Nephron progenitor cell (in vitro differentiated cells): ENCODE measurements at regions not wholly inside any gene's neighbourhood (a gene's known extent, or its start where the extent isn't known, plus 50 kb on each side); places are given as distances from the start of the nearest gene placed in this dataset.

Experiments used
- DNase-seq: peaks from one replicate; pipeline ENCODE4 v3.0.0; 2021
- H3K27ac Mint-ChIP-seq: 2 replicates; pipeline ENCODE4 v1.8.0; 2021; ENCODE audit warnings: mild to moderate bottlenecking, moderate library complexity, mixed read lengths
- H3K27me3 Mint-ChIP-seq: 2 replicates; pipeline ENCODE4 v1.8.0; 2021; ENCODE audit warnings: mild to moderate bottlenecking, low read depth, mixed read lengths; ENCODE audit not compliant: poor library complexity
- H3K36me3 Mint-ChIP-seq: 2 replicates; pipeline ENCODE4 v1.8.0; 2021; ENCODE audit warnings: low read depth, mixed read lengths
- H3K4me1 Mint-ChIP-seq: 2 replicates; pipeline ENCODE4 v1.8.0; 2021; ENCODE audit warnings: mixed read lengths
- H3K4me3 Mint-ChIP-seq: 2 replicates; pipeline ENCODE4 v1.8.0; 2021; ENCODE audit warnings: mild to moderate bottlenecking, moderate library complexity, mixed read lengths
- H3K9me3 Mint-ChIP-seq: 2 replicates; pipeline ENCODE4 v1.8.0; 2021; ENCODE audit warnings: mild to moderate bottlenecking, moderate library complexity, mixed read lengths
- TF ChIP-seq, protein P1 (sequence below): fragments of 200-600 bp; sonication (generic); IDR thresholded peaks from 2 replicates; pipeline ENCODE4 v1.5.0; 2021; ENCODE audit warnings: antibody characterized with exemption

DNA sequence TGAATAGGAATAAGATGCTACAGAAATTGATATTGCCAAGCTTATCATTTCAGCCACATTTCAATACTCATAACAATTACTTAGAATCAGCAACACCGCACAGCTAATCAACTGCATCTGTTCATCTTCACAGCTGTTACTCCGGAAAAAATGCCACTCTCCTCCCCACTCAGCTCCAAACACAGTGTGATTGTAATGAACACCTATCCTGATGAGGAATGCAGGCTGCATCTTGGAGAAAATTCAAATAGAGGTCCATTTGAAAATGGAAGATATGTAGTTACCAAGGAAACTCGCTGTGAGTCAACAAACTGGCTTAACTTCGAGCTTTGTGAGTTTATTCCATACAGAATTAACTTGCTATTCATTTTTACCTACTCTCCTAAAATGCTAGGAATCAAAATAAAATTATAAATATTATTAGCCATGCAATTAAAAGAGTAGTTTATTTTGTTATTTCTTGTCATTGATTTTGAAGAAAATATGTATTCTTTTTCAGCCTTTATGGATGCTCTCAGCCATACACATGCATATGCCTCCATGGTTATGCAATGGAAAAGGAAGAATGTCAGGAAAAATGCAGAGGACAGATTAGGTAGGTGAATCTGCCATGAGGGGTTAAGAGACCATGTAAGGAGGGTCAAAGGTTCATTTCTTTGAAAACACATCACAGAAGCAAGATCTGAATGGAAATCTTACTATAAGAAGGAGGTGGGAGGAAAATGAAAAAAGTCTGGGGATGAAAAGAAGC, 267.2 kb downstream of the POM121L12 start:
- TF ChIP-seq, protein P1, sequence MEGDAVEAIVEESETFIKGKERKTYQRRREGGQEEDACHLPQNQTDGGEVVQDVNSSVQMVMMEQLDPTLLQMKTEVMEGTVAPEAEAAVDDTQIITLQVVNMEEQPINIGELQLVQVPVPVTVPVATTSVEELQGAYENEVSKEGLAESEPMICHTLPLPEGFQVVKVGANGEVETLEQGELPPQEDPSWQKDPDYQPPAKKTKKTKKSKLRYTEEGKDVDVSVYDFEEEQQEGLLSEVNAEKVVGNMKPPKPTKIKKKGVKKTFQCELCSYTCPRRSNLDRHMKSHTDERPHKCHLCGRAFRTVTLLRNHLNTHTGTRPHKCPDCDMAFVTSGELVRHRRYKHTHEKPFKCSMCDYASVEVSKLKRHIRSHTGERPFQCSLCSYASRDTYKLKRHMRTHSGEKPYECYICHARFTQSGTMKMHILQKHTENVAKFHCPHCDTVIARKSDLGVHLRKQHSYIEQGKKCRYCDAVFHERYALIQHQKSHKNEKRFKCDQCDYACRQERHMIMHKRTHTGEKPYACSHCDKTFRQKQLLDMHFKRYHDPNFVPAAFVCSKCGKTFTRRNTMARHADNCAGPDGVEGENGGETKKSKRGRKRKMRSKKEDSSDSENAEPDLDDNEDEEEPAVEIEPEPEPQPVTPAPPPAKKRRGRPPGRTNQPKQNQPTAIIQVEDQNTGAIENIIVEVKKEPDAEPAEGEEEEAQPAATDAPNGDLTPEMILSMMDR: no peak
- Mint-ChIP-seq H3K27ac (no peak overlapping the region), H3K27me3 (peaks cover 5% of the 10 kb centered on the region), H3K9me3 (no peaks in the 10 kb centered on the region), H3K36me3 (no peaks in the 10 kb centered on the region), H3K4me3 (no peak overlapping the region), H3K4me1 (no peaks in the 10 kb centered on the region)
- DNase-seq: no peak

DNA sequence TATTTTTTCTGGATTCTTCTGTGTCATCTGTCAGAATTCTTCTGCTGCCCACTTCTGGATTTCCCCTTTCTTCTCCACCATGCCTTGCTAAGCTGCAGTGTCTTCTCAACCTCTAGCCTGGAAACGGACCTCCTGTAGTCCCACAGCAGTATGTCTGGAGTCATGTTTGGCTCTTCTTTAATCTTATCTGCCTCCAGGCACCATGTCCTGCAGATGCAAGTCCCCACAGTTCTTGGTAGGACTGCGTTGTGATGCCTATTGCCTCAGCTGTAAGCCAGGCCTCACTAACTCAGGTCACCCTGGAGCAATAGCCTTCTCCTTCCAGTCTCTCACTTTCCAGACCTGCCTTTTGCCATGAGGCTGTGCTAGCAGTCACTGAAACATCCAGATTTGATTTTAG, 268.3 kb downstream of the POM121L12 start:
- Mint-ChIP-seq H3K4me1 (no peaks in the 10 kb centered on the region), H3K27me3 (peaks cover 5% of the 10 kb centered on the region)
- DNase-seq: no peak

DNA sequence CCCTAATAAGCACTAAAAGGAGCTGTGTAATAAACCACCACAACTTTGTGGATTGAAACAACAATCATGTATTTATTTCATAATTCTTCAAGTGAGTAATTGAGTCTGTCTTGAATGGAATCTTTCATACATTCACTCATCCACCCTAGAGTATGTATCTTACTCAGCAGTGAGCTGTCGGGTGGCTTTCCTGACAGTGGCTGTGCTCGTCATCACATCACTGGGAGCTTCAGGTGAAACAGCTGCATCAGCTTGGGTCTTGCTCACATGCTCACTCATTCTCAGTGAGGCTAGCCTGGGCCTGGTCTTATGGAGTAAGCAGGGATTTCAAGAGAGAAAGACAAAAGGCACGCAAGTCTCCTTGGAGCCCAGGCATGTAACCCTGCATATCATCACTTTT, 271.4 kb downstream of the POM121L12 start:
- TF ChIP-seq, protein P1: no peak
- H3K27me3 Mint-ChIP-seq: peaks cover 7% of the 10 kb centered on the region
- H3K4me3 Mint-ChIP-seq: no peak overlapping the region
- no peak for DNase-seq
- H3K4me1 Mint-ChIP-seq: no peaks in the 10 kb centered on the region
- H3K27ac Mint-ChIP-seq: no peak overlapping the region
- H3K36me3 Mint-ChIP-seq: no peaks in the 10 kb centered on the region
- no peaks in the 10 kb centered on the region for H3K9me3 Mint-ChIP-seq

More for the DNA sequence above, 268.3 kb downstream of the POM121L12 start:
- no peaks in the 10 kb centered on the region for H3K36me3 Mint-ChIP-seq
- H3K9me3 Mint-ChIP-seq: no peaks in the 10 kb centered on the region
- H3K27ac Mint-ChIP-seq: no peak overlapping the region
- no peak overlapping the region for H3K4me3 Mint-ChIP-seq
- TF ChIP-seq, protein P1: no peak

DNA sequence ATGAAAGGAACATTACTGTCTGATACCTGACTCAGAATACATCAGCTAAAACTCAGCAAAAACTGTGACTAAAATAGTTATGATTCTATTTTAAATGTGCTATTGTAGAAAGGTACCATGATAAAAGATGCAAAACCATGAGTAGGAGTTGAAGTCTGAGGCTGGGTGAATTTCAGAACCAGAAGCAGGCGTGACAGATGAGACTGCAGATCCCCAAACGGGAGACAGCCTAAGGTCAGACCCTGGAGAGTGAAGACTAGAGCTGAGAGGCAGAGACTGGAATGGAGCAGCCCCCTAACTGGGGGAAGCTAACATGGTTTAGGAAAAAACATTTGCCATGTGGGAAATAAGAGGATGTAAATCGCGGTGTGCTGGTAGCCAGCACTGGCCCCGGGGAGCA, 275.8 kb downstream of the POM121L12 start:
- no peak for DNase-seq
- no peaks in the 10 kb centered on the region for H3K9me3 Mint-ChIP-seq
- no peaks in the 10 kb centered on the region for H3K4me1 Mint-ChIP-seq
- TF ChIP-seq, protein P1: no peak
- no peak overlapping the region for H3K4me3 Mint-ChIP-seq
- H3K27ac Mint-ChIP-seq: no peak overlapping the region
- H3K27me3 Mint-ChIP-seq: peaks cover 2% of the 10 kb centered on the region
- H3K36me3 Mint-ChIP-seq: no peaks in the 10 kb centered on the region

DNA sequence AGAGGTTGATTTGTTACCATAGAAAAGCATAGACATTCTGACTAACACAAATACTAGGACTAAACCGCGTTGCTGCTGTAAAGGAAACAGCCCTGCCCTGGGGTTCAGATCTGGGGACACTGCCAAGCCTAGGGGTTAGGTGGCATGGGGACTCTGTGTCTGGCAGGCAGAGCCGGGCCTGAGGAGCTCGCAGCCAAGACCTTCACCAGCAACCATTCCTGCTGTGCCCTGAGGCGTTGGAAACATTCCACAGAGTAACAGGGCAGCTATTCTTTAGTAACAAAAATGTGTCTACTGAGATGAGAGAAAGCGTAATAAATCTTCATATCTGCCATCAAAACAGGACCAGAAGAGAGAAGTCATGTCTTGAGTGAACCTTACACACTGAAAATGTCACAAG, 280.5 kb downstream of the POM121L12 start:
- H3K36me3 Mint-ChIP-seq: no peaks in the 10 kb centered on the region
- H3K4me3 Mint-ChIP-seq: no peak overlapping the region
- TF ChIP-seq, protein P1: no peak
- no peaks in the 10 kb centered on the region for H3K9me3 Mint-ChIP-seq
- DNase-seq: peak; percentile 15
- no peaks in the 10 kb centered on the region for H3K27me3 Mint-ChIP-seq
- no peaks in the 10 kb centered on the region for H3K4me1 Mint-ChIP-seq
- H3K27ac Mint-ChIP-seq: peak overlapping the region; percentile 34

DNA sequence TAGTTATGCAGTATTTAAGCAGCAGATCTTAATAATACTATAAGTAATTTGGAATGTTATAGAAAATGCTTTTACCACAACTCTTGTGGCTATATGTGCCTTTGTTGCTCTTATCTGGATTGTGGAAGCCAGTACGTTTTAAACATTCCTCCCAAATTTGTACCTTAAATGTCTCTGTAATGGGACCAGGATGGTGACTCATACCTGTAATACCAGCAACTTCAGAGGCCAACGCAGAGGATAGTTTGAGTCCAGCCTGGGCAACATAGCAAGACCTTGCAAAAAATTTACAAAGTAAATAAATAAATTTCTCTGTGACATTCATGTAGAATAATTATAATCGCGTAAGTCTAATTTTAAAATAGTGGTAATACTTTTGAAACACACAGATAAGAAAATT, 283.1 kb downstream of the POM121L12 start:
- TF ChIP-seq, protein P1: no peak
- Mint-ChIP-seq H3K4me1 (no peaks in the 10 kb centered on the region), H3K9me3 (no peaks in the 10 kb centered on the region), H3K27ac (no peak overlapping the region), H3K36me3 (no peaks in the 10 kb centered on the region), H3K4me3 (no peak overlapping the region), H3K27me3 (no peaks in the 10 kb centered on the region)
- no peak for DNase-seq
